Neural cell (in vitro differentiated cells): ENCODE measurements at regions not wholly inside any gene's neighbourhood (a gene's known extent, or its start where the extent isn't known, plus 50 kb on each side); places are given as distances from the start of the nearest gene placed in this dataset.

Experiments
- H2AFZ ChIP-seq: fragments of 200-600, 300-800 bp; sonication (generic), shearing (Covaris generic); 2 replicates; pipeline ENCODE4 v1.6.0; 2014; ENCODE audit warnings: low read depth, mild to moderate bottlenecking, antibody characterized with exemption, low read length, moderate library complexity
- H3F3A ChIP-seq: fragments of 200-600 bp; shearing (Covaris generic); 2 replicates; pipeline ENCODE4 v1.6.1; 2016; ENCODE audit warnings: mild to moderate bottlenecking, moderate library complexity, mixed read lengths, antibody characterized with exemption, low read length; ENCODE audit not compliant: insufficient read depth, poor library complexity, severe bottlenecking
- H3K27ac ChIP-seq: fragments of 200-600, 300-800 bp; sonication (generic), shearing (Covaris generic); 2 replicates; pipeline ENCODE4 v1.5.1; 2014; ENCODE audit warnings: mild to moderate bottlenecking, low read length, moderate library complexity
- H3K27me3 ChIP-seq: fragments of 300-800, 200-600 bp; sonication (generic), shearing (Covaris generic); 2 replicates; pipeline ENCODE4 v1.6.0; 2014; ENCODE audit warnings: mild to moderate bottlenecking, low read depth, low read length, moderate library complexity; ENCODE audit not compliant: insufficient read depth
- H3K36me3 ChIP-seq: fragments of 300-800, 200-600 bp; sonication (generic), shearing (Covaris generic); 2 replicates; pipeline ENCODE4 v1.5.1; 2014; ENCODE audit warnings: mild to moderate bottlenecking, antibody characterized with exemption, low read length, moderate library complexity; ENCODE audit not compliant: insufficient read depth
- H3K4me2 ChIP-seq: fragments of 300-800, 200-600 bp; sonication (generic), shearing (Covaris generic); 2 replicates; pipeline ENCODE4 v1.6.0; 2014; ENCODE audit warnings: mild to moderate bottlenecking, low read length
- H3K4me3 ChIP-seq: fragments of 300-800, 200-600 bp; sonication (generic), shearing (Covaris generic); 2 replicates; pipeline ENCODE4 v1.5.1; 2014; ENCODE audit warnings: mild to moderate bottlenecking, low read length, moderate library complexity
- H3K79me2 ChIP-seq: fragments of 200-600 bp; shearing (Covaris generic); replicated peaks from 2 replicates; pipeline ENCODE4 v1.6.0; 2014; ENCODE audit warnings: mild to moderate bottlenecking, low read length, moderate library complexity; ENCODE audit not compliant: insufficient read depth
- H3K9ac ChIP-seq: fragments of 300-800, 200-600 bp; sonication (generic), shearing (Covaris generic); 2 replicates; pipeline ENCODE4 v1.6.1; 2016; ENCODE audit warnings: mild to moderate bottlenecking, low read length, mixed read lengths
- H3K9me2 ChIP-seq: fragments of 200-600 bp; shearing (Covaris generic); 2 replicates; pipeline ENCODE4 v1.6.1; 2016; ENCODE audit warnings: mild to moderate bottlenecking, low read length, mixed read lengths; ENCODE audit not compliant: insufficient read depth
- H3K9me3 ChIP-seq: fragments of 200-600, 300-800 bp; sonication (generic), shearing (Covaris generic); 2 replicates; pipeline ENCODE4 v1.6.1; 2016; ENCODE audit warnings: mild to moderate bottlenecking, mixed run types, low read length, moderate library complexity, mixed read lengths
- H4K20me1 ChIP-seq: fragments of 200-600 bp; shearing (Covaris generic); 2 replicates; pipeline ENCODE4 v1.6.1; 2016; ENCODE audit warnings: mild to moderate bottlenecking, mixed run types; ENCODE audit not compliant: insufficient read depth
- CTCF ChIP-seq: fragments of 450-650 bp; IDR thresholded peaks from 2 replicates; pipeline ENCODE4 v1.5.1; 2014; ENCODE audit warnings: antibody characterized with exemption, mild to moderate bottlenecking, moderate library complexity; ENCODE audit not compliant: poor library complexity, severe bottlenecking
- EP300 ChIP-seq: fragments of 450-650 bp; conservative IDR thresholded peaks from 2 replicates; pipeline ENCODE4 v1.6.1; 2014; ENCODE audit warnings: antibody characterized with exemption, mild to moderate bottlenecking, moderate library complexity; ENCODE audit not compliant: poor library complexity, severe bottlenecking
- EZH2 ChIP-seq: fragments of 200-600, 300-800 bp; shearing (Covaris generic), sonication (generic); IDR thresholded peaks from 2 replicates; pipeline ENCODE4 v1.6.1; 2014; ENCODE audit warnings: antibody characterized with exemption, low read length, borderline replicate concordance, mild to moderate bottlenecking; ENCODE audit not compliant: insufficient read depth, poor library complexity, severe bottlenecking
- MXI1 ChIP-seq: fragments of 450-650 bp; conservative IDR thresholded peaks from 2 replicates; pipeline ENCODE4 v1.6.1; 2014; ENCODE audit warnings: antibody characterized with exemption, mild to moderate bottlenecking; ENCODE audit not compliant: poor library complexity, severe bottlenecking
- POLR2AphosphoS5 ChIP-seq: IDR thresholded peaks from 2 replicates; pipeline ENCODE4 v1.6.1; 2012
- RAD21 ChIP-seq: fragments of 450-650 bp; conservative IDR thresholded peaks from 2 replicates; pipeline ENCODE4 v1.6.1; 2014; ENCODE audit warnings: antibody characterized with exemption, mild to moderate bottlenecking, moderate library complexity
- SMC3 ChIP-seq: fragments of 450-650 bp; conservative IDR thresholded peaks from 2 replicates; pipeline ENCODE4 v1.6.1; 2014; ENCODE audit warnings: antibody characterized with exemption, mild to moderate bottlenecking, moderate library complexity; ENCODE audit not compliant: poor library complexity
- TAF1 ChIP-seq: IDR thresholded peaks from 2 replicates; pipeline ENCODE4 v1.6.1; 2012; ENCODE audit warnings: low read depth
- TF ChIP-seq, protein P1 (sequence below): IDR thresholded peaks from 2 replicates; pipeline ENCODE4 v1.6.1; 2012; ENCODE audit warnings: borderline replicate concordance

DNA sequence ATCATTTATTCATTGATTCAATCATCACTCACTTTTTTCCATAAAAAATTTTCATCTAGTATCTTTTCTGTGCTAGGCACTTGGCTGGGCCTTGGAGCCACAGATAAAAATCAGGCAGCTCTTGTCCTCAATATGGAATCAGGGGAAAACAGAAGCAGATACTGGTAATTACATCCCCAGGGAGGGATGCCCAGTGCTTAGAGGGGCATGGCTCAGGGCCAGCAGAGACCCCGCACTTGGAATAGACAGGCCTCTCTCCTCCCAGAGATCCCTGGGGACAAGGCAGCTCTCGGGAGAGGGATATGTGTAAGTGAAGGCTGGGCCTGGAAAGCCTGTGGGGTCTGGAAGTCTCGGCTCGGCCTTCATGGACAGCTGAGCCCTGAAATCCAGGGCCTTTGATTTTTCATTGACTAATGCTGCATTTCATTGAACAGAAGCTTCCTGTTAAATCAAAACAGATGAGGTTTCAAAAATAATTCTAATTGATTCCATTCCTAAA, 180.4 kb downstream of the FOXD2 start:
- Histone ChIP-seq H3K27ac (no peak overlapping the region), H3K27me3 (no peaks in the 10 kb centered on the region), H3K9me3 (no peaks in the 10 kb centered on the region), H3K79me2 (no peaks in the 10 kb centered on the region), H3F3A (no peaks in the 10 kb centered on the region), H3K4me3 (no peak overlapping the region), H3K36me3 (no peaks in the 10 kb centered on the region), H3K4me2 (no peak overlapping the region), H4K20me1 (no peaks in the 10 kb centered on the region), H3K9me2 (no peaks in the 10 kb centered on the region), H3K9ac (no peak overlapping the region), H2AFZ (no peak overlapping the region)
- no peak for TF ChIP-seq MXI1
- no peak for TF ChIP-seq EP300
- TF ChIP-seq POLR2AphosphoS5, result no peak
- TF ChIP-seq CTCF, result no peak
- no peak for TF ChIP-seq EZH2
- no peak for TF ChIP-seq SMC3
- TF ChIP-seq, protein P1, sequence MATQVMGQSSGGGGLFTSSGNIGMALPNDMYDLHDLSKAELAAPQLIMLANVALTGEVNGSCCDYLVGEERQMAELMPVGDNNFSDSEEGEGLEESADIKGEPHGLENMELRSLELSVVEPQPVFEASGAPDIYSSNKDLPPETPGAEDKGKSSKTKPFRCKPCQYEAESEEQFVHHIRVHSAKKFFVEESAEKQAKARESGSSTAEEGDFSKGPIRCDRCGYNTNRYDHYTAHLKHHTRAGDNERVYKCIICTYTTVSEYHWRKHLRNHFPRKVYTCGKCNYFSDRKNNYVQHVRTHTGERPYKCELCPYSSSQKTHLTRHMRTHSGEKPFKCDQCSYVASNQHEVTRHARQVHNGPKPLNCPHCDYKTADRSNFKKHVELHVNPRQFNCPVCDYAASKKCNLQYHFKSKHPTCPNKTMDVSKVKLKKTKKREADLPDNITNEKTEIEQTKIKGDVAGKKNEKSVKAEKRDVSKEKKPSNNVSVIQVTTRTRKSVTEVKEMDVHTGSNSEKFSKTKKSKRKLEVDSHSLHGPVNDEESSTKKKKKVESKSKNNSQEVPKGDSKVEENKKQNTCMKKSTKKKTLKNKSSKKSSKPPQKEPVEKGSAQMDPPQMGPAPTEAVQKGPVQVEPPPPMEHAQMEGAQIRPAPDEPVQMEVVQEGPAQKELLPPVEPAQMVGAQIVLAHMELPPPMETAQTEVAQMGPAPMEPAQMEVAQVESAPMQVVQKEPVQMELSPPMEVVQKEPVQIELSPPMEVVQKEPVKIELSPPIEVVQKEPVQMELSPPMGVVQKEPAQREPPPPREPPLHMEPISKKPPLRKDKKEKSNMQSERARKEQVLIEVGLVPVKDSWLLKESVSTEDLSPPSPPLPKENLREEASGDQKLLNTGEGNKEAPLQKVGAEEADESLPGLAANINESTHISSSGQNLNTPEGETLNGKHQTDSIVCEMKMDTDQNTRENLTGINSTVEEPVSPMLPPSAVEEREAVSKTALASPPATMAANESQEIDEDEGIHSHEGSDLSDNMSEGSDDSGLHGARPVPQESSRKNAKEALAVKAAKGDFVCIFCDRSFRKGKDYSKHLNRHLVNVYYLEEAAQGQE, result no peak
- TF ChIP-seq TAF1, result no peak
- TF ChIP-seq RAD21, result no peak

DNA sequence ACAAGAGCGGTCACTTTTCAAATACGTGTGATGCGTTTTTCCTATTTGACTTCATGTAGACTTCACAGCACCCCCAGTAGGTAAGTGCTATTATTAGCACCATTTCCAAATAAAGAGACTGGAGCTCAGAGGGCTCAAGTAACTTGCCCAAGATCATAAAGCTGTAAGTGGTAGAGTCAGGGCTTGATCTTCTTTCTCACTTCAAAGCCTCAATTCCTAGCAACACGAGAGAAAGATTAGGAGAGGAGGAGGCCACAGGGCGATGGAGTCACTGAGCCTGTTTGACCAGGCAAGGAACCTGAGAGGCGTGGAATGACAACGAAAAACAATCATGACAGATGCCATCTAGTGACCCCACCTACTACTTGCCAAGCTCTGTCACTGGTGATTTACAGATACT, 181.0 kb downstream of the FOXD2 start:
- Histone ChIP-seq H3K36me3 (no peaks in the 10 kb centered on the region), H3K27me3 (no peaks in the 10 kb centered on the region), H3K9me2 (no peaks in the 10 kb centered on the region), H3K9me3 (no peaks in the 10 kb centered on the region), H4K20me1 (no peaks in the 10 kb centered on the region), H3K27ac (no peak overlapping the region), H3K4me3 (no peak overlapping the region), H3K4me2 (no peak overlapping the region), H2AFZ (no peak overlapping the region), H3K79me2 (no peaks in the 10 kb centered on the region), H3F3A (no peaks in the 10 kb centered on the region), H3K9ac (no peak overlapping the region)
- no peak for TF ChIP-seq MXI1
- no peak for TF ChIP-seq TAF1
- TF ChIP-seq, protein P1, result no peak
- TF ChIP-seq EZH2, result no peak
- TF ChIP-seq SMC3, result no peak
- no peak for TF ChIP-seq RAD21
- TF ChIP-seq CTCF, result no peak
- no peak for TF ChIP-seq EP300
- no peak for TF ChIP-seq POLR2AphosphoS5
